IgD-negative memory B cell (primary cell): ENCODE measurements at regions not wholly inside any gene's neighbourhood (a gene's known extent, or its start where the extent isn't known, plus 50 kb on each side); places are given as distances from the start of the nearest gene placed in this dataset.
A peak's percentile ranks its signal among the peaks of the same experiment; 100 is the strongest.
"Not testable (repeated sequence)": the region's sequence is repeated elsewhere in the genome, so short reads cannot be mapped to it uniquely, and the experiment has no call there.

Experiments
- H3K27ac Mint-ChIP-seq, 3 donors: one replicate each; pipeline ENCODE4 v1.8.0; 2020 to 2022; ENCODE audit warnings: mild to moderate bottlenecking in 3 of 3, mixed read lengths in 3 of 3, moderate library complexity in 1 of 3
- H3K27me3 Mint-ChIP-seq: one replicate; pipeline ENCODE4 v1.8.0; 2021; ENCODE audit warnings: mixed read lengths
- H3K36me3 Mint-ChIP-seq: one replicate; pipeline ENCODE4 v1.8.0; 2020; ENCODE audit warnings: mild to moderate bottlenecking, mixed read lengths
- H3K4me1 Mint-ChIP-seq, 3 donors: one replicate each; pipeline ENCODE4 v1.8.0; 2020 to 2022; ENCODE audit warnings: mixed read lengths in 3 of 3, mild to moderate bottlenecking in 1 of 3
- H3K4me3 Mint-ChIP-seq, 4 donors: one replicate each; pipeline ENCODE4 v1.8.0; 2020 to 2022; ENCODE audit warnings: mild to moderate bottlenecking in 4 of 4, mixed read lengths in 4 of 4, moderate library complexity in 3 of 4
- H3K9me3 Mint-ChIP-seq, 3 donors: one replicate each; pipeline ENCODE4 v1.8.0; 2020 to 2021; ENCODE audit warnings: mixed read lengths in 3 of 3, mild to moderate bottlenecking in 1 of 3

DNA sequence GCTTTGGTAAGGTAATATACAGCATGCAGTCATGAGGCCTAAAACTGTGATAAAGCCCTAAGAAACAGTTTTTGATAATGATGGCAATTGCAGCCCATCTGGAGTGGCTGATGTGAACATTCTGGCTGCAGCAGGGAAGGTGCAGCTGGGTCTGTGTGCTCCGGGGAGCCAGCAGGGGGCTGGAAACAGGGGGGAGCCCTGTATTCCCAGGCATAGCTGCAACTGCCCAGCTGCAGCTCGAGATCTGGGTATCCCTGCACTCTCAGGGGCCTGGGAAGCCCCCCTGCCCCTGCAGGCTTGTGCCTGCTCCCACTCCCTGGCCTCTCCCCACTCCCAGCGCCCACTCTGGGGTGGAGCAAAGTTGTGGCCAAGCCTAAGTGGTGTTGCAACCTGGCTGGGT is 95.6 kb downstream of the RRAGB start:
- Mint-ChIP-seq H3K9me3 (peaks cover 0 to 4% (median 0%) of the 10 kb centered on the region in 3 donors), H3K27ac (no peak overlapping the region), H3K36me3 (no peaks in the 10 kb centered on the region), H3K27me3 (no peaks in the 10 kb centered on the region), H3K4me1 (no peaks in the 10 kb centered on the region), H3K4me3 (no peak overlapping the region)

- Mint-ChIP-seq H3K27me3 (no peaks in the 10 kb centered on the region), H3K36me3 (no peaks in the 10 kb centered on the region), H3K4me1 (peaks cover 0 to 3% (median 0%) of the 10 kb centered on the region in 3 donors), H3K27ac (no peak overlapping the region), H3K9me3 (peaks cover 0 to 2% (median 0%) of the 10 kb centered on the region in 3 donors), H3K4me3 (no peak overlapping the region)
Observed at GRCh38 chrX:55815546-55815945, 98.0 kb downstream of the RRAGB start.

DNA sequence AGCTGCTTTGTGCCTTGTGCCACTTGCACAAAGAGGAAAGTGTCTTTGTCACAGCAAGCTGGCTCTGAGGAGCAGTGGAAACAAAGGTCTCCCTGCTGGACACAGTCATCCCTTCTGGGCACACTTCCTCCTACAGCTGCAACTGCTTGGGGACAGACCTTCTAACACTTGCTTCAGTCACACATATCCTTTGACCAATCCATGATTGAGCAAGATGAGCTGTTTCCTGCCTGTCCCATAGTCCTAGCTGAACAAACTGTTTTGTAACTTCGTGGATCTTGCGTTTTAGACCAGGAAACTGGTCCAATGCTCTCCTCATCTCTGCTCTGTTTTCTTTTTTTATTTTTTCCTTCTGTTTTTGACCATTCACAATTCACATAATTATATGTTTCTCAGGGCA is 98.5 kb downstream of the RRAGB start:
- Mint-ChIP-seq H3K27me3 (no peaks in the 10 kb centered on the region), H3K27ac (no peak overlapping the region), H3K4me1 (peaks cover 0 to 3% (median 0%) of the 10 kb centered on the region in 3 donors), H3K36me3 (no peaks in the 10 kb centered on the region), H3K4me3 (no peak overlapping the region), H3K9me3 (no peaks in the 10 kb centered on the region)

DNA sequence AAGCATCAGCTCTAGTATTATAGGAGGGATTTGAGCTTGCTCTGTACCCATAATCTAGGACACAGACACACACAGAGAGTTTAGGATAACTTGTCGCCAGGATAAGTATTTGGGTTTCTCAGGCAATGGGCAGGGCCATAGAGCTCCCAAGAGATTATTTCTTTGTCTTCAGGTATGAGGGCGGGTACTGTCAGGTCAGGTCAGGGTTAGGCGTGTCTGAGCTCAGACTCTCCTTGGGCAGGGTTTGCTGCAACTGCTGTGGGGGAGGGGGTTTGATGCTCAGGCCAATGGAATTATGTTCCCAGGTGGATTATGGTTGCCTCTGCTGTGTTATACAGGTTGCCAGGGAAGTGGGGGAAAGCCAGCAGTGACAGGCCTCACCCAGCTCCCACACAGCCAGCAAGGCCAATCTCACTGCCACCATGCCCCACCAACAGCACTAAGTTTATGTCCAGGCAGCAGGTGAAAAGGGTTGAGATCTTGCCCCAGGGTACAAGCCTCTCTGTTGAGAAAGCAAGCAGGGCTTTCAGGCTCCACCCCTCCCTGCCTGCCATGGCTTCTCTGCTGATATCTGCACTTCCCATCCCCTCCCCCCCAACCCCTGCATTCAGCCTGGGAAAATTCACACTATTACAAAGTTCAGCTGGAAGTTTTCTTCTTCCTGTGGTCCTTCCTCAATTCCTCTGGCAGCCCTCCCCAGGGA is 101.3 kb downstream of the RRAGB start:
- Mint-ChIP-seq H3K27ac (no peak overlapping the region), H3K27me3 (no peaks in the 10 kb centered on the region), H3K36me3 (no peaks in the 10 kb centered on the region), H3K4me1 (peaks cover 0 to 3% (median 0%) of the 10 kb centered on the region in 3 donors), H3K9me3 (no peaks in the 10 kb centered on the region), H3K4me3 (peak overlapping the region in 2 of 4 donors; percentile 9 to 60)

DNA sequence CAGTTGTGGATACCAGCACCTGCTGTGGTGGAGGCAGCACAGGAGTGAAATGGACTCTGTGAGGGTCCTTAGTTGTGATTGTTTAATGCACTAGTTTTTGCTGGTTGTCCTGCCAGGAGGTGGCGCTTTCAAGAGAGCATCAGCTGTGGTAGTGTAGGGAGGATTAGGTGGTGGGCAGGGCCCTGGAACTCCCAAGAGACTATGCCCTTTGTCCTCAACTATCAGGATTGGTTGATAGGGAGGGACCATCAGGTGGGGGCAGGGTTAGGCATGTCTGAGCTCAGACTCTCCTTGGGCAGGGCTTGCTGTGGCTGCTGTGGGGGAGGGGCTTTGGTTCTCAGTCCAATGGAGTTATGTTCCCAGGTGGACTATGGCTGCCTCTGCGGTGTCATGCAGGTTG is 121.9 kb downstream of the RRAGB start:
- Mint-ChIP-seq H3K36me3 (no peaks in the 10 kb centered on the region), H3K4me3 (no peak overlapping the region), H3K9me3 (peaks cover 2 to 6% (median 5%) of the 10 kb centered on the region in 3 donors), H3K27ac (no peak overlapping the region), H3K4me1 (peaks cover 0 to 2% (median 0%) of the 10 kb centered on the region in 3 donors), H3K27me3 (no peaks in the 10 kb centered on the region)

GRCh38 chrX:55841962-55842752 is 124.6 kb downstream of the RRAGB start:
- H3K9me3 Mint-ChIP-seq: peaks cover 0 to 12% (median 6%) of the 10 kb centered on the region in 3 donors
- H3K27ac Mint-ChIP-seq: no peak overlapping the region
- H3K4me3 Mint-ChIP-seq: no peak overlapping the region
- H3K36me3 Mint-ChIP-seq: no peaks in the 10 kb centered on the region
- no peaks in the 10 kb centered on the region for H3K27me3 Mint-ChIP-seq
- H3K4me1 Mint-ChIP-seq: peaks cover 0 to 2% (median 0%) of the 10 kb centered on the region in 3 donors

DNA sequence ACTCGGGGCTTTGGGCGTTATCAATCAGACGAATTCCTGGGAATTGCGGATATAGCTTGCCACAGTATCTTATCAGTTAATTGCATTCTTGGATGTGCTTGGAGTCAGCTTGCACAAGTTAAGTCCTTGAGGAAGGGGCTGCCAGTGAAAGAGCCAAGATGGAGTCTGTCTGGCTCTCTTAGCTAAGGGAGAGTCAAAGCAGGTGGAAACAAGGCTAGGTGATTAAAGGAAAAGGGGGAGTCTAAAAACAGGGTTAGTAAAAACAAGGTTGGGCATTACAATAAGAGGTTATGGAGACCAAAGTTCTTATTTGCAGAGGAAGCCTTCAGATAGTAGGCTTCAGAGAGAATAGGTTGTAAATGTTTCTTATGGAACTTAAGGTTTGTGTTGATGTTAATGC is 149.2 kb downstream of the RRAGB start:
- H3K27me3 Mint-ChIP-seq, H3K36me3 Mint-ChIP-seq, H3K27ac Mint-ChIP-seq, H3K4me3 Mint-ChIP-seq, H3K9me3 Mint-ChIP-seq: not testable (repeated sequence)
- H3K4me1 Mint-ChIP-seq: peaks cover 6 to 18% (median 12%) of the 10 kb centered on the region in 3 donors

DNA sequence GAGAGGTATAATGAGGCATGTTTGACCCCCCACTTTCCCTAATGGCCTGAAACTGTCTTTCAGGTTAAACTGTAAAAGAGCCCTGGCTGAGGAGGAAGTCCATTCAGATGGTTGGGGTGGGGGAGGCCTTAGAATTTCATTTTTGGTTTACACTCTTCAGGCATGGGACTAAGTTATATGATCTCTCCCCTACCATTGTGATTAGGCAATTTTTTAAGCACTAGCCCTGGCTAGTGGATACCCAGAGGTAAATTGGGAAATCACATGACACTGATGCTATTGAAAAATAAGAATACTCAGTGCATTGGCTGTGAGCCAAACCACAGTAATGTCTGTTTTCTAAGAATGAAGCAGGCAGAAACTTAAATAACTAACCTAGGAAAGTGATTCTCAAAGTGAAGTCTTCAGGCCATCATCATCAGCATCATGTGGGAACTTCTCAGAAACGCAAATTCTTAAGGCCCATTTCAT is 149.7 kb downstream of the RRAGB start:
- Mint-ChIP-seq H3K4me1 (peaks cover 6 to 18% (median 12%) of the 10 kb centered on the region in 3 donors), H3K4me3 (no peak overlapping the region), H3K9me3 (peaks cover 0 to 4% (median 0%) of the 10 kb centered on the region in 3 donors), H3K27me3 (no peaks in the 10 kb centered on the region), H3K27ac (no peak overlapping the region), H3K36me3 (peaks cover 3% of the 10 kb centered on the region)

- no peaks in the 10 kb centered on the region for H3K27me3 Mint-ChIP-seq
- H3K27ac Mint-ChIP-seq: no peak overlapping the region
Observed at GRCh38 chrX:55867708-55868107, 150.2 kb downstream of the RRAGB start.

DNA sequence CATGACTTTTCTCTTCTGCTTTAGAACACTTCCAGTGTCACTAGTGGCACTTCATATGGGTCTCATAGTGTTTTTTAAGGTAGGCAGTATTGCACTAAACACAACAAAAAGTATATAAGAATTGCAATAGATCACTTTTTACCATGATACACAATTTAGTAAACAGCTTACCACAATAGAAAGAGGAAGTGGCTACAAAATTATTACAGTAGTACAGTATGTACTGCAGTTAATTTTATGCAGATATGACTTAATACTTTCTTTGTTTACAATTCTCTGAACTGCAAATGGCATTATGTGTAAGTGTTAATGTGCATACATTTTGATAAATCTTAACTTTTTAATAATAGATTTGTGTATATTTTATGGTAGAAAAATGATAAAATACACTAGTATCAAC is 157.3 kb downstream of the RRAGB start:
- Mint-ChIP-seq H3K4me3 (no peak overlapping the region), H3K9me3 (peaks cover 0 to 4% (median 2%) of the 10 kb centered on the region in 3 donors), H3K4me1 (peaks cover 7 to 19% (median 8%) of the 10 kb centered on the region in 3 donors), H3K27me3 (peaks cover 5% of the 10 kb centered on the region), H3K27ac (no peak overlapping the region), H3K36me3 (peaks cover 2% of the 10 kb centered on the region)

More at GRCh38 chrX:55867708-55868107, 150.2 kb downstream of the RRAGB start:
- H3K4me3 Mint-ChIP-seq: no peak overlapping the region
- H3K4me1 Mint-ChIP-seq: peaks cover 6 to 22% (median 12%) of the 10 kb centered on the region in 3 donors
- H3K36me3 Mint-ChIP-seq: peaks cover 3% of the 10 kb centered on the region
- peaks cover 0 to 4% (median 0%) of the 10 kb centered on the region in 3 donors for H3K9me3 Mint-ChIP-seq

DNA sequence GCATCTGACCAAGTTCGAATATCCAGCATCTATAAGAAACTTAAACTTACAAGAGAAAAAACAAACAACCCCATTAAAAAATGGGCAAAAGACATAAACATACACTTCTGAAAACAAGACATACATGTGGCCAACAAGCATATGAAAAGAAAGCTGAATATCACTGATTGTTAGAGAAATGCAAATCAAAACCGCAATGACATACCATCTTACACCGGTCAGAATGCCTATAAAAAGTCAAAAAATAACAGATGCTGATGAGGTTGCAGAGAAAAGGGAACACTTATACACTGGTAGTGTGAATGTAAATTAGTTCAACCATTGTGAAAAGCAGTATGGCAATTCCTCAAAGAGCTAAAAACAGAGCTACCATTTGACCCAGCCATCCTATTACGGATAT is 166.0 kb downstream of the RRAGB start:
- H3K27me3 Mint-ChIP-seq: not testable (repeated sequence)

GRCh38 chrX:55907968-55908607 is 190.5 kb downstream of the RRAGB start:
- Mint-ChIP-seq H3K36me3 (no peaks in the 10 kb centered on the region), H3K4me1 (peaks cover 11 to 23% (median 19%) of the 10 kb centered on the region in 3 donors), H3K4me3 (peak overlapping the region; percentile 91 to 97 (median 96)), H3K9me3 (peaks cover 0 to under 1% (median 0%) of the 10 kb centered on the region in 3 donors), H3K27ac (peak overlapping the region; percentile 63 to 96 (median 89)), H3K27me3 (no peaks in the 10 kb centered on the region)

More for the DNA sequence above, 166.0 kb downstream of the RRAGB start:
- H3K4me1 Mint-ChIP-seq, H3K4me3 Mint-ChIP-seq, H3K36me3 Mint-ChIP-seq, H3K27ac Mint-ChIP-seq, H3K9me3 Mint-ChIP-seq: not testable (repeated sequence)

GRCh38 chrX:55908661-55909212 is 191.2 kb downstream of the RRAGB start:
- Mint-ChIP-seq H3K27me3 (no peaks in the 10 kb centered on the region), H3K4me1 (peaks cover 11 to 23% (median 19%) of the 10 kb centered on the region in 3 donors), H3K27ac (peak overlapping the region; percentile 63 to 96 (median 89)), H3K9me3 (no peaks in the 10 kb centered on the region), H3K4me3 (peak overlapping the region; percentile 91 to 97 (median 96)), H3K36me3 (no peaks in the 10 kb centered on the region)

DNA sequence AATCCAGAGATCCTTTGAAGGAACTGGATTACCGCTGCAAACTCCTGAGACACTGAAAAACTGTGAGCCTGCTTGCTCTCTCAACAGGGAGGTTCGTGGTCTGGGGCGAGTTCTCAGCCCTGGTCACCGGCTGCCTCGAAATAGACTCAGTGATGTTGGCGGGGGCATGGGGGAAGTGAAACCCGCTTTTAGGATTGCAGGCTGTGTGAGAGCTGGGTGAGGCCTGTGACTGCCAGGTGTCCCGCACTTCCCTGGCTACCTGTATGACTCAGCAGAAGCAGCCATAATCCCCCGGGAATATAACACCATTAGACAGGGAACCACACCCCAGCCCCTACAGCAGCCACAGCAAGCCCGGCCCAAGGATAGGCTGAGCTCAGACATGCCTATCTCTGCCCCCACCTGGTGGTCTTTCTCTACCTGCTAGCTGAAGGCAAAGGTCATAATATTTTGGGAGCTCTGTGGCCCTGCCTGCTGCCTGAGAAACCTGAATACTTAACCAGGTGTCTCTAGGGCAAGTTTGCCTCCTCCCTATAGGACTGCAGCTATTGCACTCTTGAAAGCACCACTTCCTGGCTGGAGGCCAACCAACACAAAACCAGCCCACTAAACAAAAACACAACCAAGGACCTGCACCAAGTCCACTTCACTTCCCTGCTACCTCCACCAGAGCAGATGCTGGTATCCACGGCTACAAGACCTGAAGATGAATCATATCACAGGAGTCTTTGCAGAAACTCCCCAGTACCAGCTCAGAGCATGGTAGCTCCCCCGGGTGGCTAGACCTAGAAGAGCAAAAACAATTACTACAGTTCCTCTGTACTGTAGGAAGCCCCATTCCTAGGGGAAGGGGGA is 202.0 kb downstream of the RRAGB start:
- peak overlapping the region; percentile 26 to 71 (median 70) for H3K4me3 Mint-ChIP-seq
- peak overlapping the region; percentile 67 to 90 (median 89) for H3K27ac Mint-ChIP-seq
- peaks cover 0 to 10% (median 5%) of the 10 kb centered on the region in 3 donors for H3K9me3 Mint-ChIP-seq
- peaks cover 5% of the 10 kb centered on the region for H3K36me3 Mint-ChIP-seq
- H3K4me1 Mint-ChIP-seq: peaks cover 29 to 31% (median 31%) of the 10 kb centered on the region in 3 donors
- H3K27me3 Mint-ChIP-seq: no peaks in the 10 kb centered on the region
